Pancreas (tissue), 10 donors: ENCODE measurements at regions not wholly inside any gene's neighbourhood (a gene's known extent, or its start where the extent isn't known, plus 50 kb on each side); places are given as distances from the start of the nearest gene placed in this dataset.
A peak's percentile ranks its signal among the peaks of the same experiment; 100 is the strongest.

Experiments used
- ATAC-seq, 4 donors: fragments of 200-7000 bp; cut with Tn5 transposase; one replicate each; pipeline versions ENCODE4 v1.8.0 to v1.9.1; 2020; ENCODE audit warnings: mild to moderate bottlenecking in 4 of 4, moderate library complexity in 4 of 4
- DNase-seq, 6 donors: peaks; one replicate each; pipeline ENCODE4 v3.0.0-alpha.2; 2020
- FAIRE-seq: peaks from 2 replicates; lab custom pipeline; 2012; peaks lifted over from hg19 to GRCh38; lab: Jason Lieb, UNC
- H3K27ac ChIP-seq, 4 donors: fragments of 200-600 bp; sonication (generic); 1 replicate in 3 of 4; 2 replicates in 1 of 4; pipeline versions ENCODE4 v1.5.0 to v1.8.0; 2020
- H3K27me3 ChIP-seq, 4 donors: fragments of 200-600 bp; one replicate each; pipeline ENCODE4 v1.8.0; 2021
- H3K36me3 ChIP-seq, 3 donors: fragments of 200-600 bp; sonication (generic) in 1 of 3; one replicate each; pipeline versions ENCODE4 v1.5.0 to v1.8.0; 2020 to 2021
- H3K4me1 ChIP-seq, 3 donors: fragments of 200-600 bp; one replicate each; pipeline ENCODE4 v1.8.0; 2021
- H3K4me3 ChIP-seq, 4 donors: fragments of 200-600 bp; sonication (generic) in 2 of 4; one replicate each; pipeline versions ENCODE4 v1.5.0 to v1.8.0; 2020 to 2021
- H3K9me3 ChIP-seq, 4 donors: fragments of 200-600 bp; one replicate each; pipeline ENCODE4 v1.8.0; 2021
- CTCF ChIP-seq, 4 donors: fragments of 200-600 bp; sonication (generic) in 3 of 4; IDR thresholded peaks; one replicate each; pipeline versions ENCODE4 v1.5.0 to v1.8.0; 2021; ENCODE audit warnings: antibody characterized with exemption in 4 of 4
- WGBS, 2 donors: extraction: QIAGEN DNeasy Blood & Tissue Kit; methylation state at CpG; one replicate each; pipeline ENCODE4 v1.1.7; 2013; 5-methylcytosine and 5-hydroxymethylcytosine counted together
- intact Hi-C, 3 donors: fragments of 100-400 bp; cut with DNase I; formaldehyde crosslinking; loops; one replicate each; pipeline versions ENCODE4 v1.11.1 to v1.14.2; 2022
- donor health status: healthy with polysubstance abuse.
- donor health status: DM: no; HTN: no; CAD: no; lungs with moderate emphysema.
- donor health status: DM: no; HTN: no; CAD: no.
- donor health status: control.
- donor health status: control.
- donor health status: Bipolar disorder and iron deficiency.
- donor health status: DM: yes; HTN: yes; CAD: no.
- donor health status: DM: no; HTN: no; CAD: no.
- donor health status: DM: no; HTN: no; CAD: no.
- donor health status: DM: yes; HTN: yes; CAD: no.

DNA sequence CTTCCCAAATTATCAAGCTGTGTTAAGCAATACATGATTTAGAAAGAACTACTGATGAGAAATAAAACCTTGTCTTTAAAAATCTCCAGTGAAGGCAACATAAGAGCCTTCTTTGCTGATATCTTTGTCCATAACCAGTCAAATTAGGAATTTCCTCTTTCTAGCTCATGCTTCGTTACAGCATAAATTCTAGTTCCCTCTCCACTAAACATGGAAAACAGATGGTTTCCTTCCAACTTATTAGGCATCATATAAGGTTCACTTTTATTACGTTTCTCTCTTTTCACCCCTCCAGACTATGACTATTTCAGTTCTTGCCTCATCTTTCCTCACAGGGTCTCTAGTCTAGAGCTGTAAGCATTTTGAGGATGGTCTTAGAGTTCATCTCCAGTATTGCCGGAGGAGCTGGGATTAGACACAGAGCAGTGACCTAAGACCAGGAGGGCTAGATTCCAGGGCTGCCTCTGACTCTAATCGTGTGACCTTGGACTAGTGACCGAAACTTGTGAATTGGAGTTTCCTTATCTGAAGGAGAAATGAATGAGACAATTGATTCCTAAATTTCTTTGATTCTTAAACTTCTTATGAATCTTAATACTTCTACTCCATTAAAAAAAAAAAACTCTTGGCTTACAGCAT is 195.5 kb upstream of the APCDD1 start:
- ATAC-seq (peak; percentile 28 to 83 (median 73)), FAIRE-seq (no peak), DNase-seq (no peak)
- TF ChIP-seq CTCF (IDR thresholded peaks at IDR 0.05), result no peak
- intact Hi-C loops, result no loop called here
- Histone ChIP-seq H3K27ac (peak overlapping the region in 1 of 4 donors; percentile 13), H3K4me3 (no peak overlapping the region), H3K36me3 (no peaks in the 10 kb centered on the region), H3K4me1 (peaks cover 6 to 19% (median 11%) of the 10 kb centered on the region in 3 donors), H3K9me3 (no peaks in the 10 kb centered on the region), H3K27me3 (no peaks in the 10 kb centered on the region)
- 28 to 36% methylated on average over 5 of the region's 5 CpGs for WGBS, 2 donors

GRCh38 chr18:10259901-10260300 is 194.5 kb upstream of the APCDD1 start:
- peak overlapping the region in 2 of 4 donors; percentile 18 to 50 for H3K27ac ChIP-seq
- H3K27me3 ChIP-seq, result no peaks in the 10 kb centered on the region
- WGBS, 2 donors, result 37 to 38% methylated on average over 3 of the region's 3 CpGs
- no peak for FAIRE-seq
- intact Hi-C loops, result no loop called here
- H3K4me3 ChIP-seq, result no peak overlapping the region
- H3K36me3 ChIP-seq, result no peaks in the 10 kb centered on the region
- ATAC-seq, result peak in 3 of 4 donors; percentile 23 to 64 (median 29)
- no peak for TF ChIP-seq CTCF (IDR thresholded peaks at IDR 0.05)
- peaks cover 6 to 19% (median 11%) of the 10 kb centered on the region in 3 donors for H3K4me1 ChIP-seq
- DNase-seq, result no peak
- no peaks in the 10 kb centered on the region for H3K9me3 ChIP-seq

- Histone ChIP-seq H3K36me3 (no peaks in the 10 kb centered on the region), H3K27ac (peak overlapping the region in 2 of 4 donors; percentile 18 to 50), H3K4me1 (peaks cover 6 to 19% (median 15%) of the 10 kb centered on the region in 3 donors), H3K27me3 (no peaks in the 10 kb centered on the region), H3K4me3 (no peak overlapping the region), H3K9me3 (no peaks in the 10 kb centered on the region)
- ATAC-seq (peak in 1 of 4 donors; percentile 4), FAIRE-seq (no peak), DNase-seq (no peak)
- TF ChIP-seq CTCF (IDR thresholded peaks at IDR 0.05), result no peak
- WGBS, 2 donors, result 95 to 96% methylated on average over 5 of the region's 5 CpGs
- intact Hi-C loops, result no loop called here
These were observed 192.8 kb upstream of the APCDD1 start for GRCh38 chr18:10261344-10262276.

DNA sequence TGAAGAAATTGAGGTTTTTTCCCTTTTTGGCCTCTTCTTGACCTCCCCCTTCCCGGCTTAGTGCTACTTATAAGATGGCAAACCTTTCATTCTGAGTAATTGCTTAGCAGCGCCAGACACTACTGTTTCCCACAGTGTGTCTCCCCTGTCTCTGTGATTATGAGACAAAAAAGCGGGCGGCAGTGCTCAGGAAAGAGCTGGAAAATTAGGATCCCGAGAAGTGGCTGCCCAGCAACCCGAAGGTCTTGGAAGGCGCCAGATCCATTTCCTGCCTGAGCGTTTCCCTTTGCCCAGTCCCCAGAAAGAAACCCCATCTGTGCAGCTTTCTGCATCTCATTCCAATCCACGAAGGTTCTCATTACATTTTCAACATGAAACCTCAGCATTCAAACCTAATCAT is 191.9 kb upstream of the APCDD1 start:
- no peak for DNase-seq
- H3K9me3 ChIP-seq, result no peaks in the 10 kb centered on the region
- 92 to 94% methylated on average over 9 of the region's 9 CpGs for WGBS, 2 donors

More for the DNA sequence above, 191.9 kb upstream of the APCDD1 start:
- TF ChIP-seq CTCF (IDR thresholded peaks at IDR 0.05), result no peak
- H3K27me3 ChIP-seq, result no peaks in the 10 kb centered on the region
- no peak overlapping the region for H3K27ac ChIP-seq
- intact Hi-C loops, result no loop called here
- no peaks in the 10 kb centered on the region for H3K36me3 ChIP-seq
- FAIRE-seq (no peak), ATAC-seq (no peak)
- H3K4me3 ChIP-seq, result no peak overlapping the region
- peaks cover 6 to 19% (median 15%) of the 10 kb centered on the region in 3 donors for H3K4me1 ChIP-seq
